ENCODE measurements at regions not wholly inside any gene's neighbourhood (a gene's known extent, or its start where the extent isn't known, plus 50 kb on each side); places are given as distances from the start of the nearest gene placed in this dataset.

DNA sequence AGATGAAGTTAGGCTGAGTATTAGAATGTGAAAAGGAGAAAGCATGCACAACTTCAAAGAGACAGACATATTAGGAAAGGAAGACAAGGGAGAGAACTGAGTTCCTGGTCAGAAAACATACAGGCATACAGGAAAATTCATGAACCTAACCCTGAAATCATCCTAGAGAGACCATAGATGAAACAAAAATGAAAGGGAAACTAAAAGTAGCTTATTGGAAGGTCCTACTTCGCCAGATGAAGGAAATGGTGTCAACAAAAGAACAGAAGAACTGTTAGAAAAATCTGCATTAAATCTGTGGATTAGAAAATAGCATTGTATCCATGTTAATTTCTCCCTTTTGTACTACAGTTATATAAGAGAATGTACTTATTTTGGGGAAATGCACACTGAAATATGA lies 169.0 kb upstream of the UFM1 start:
- ChIA-PET POLR2A (ENCODE audit: unreplicated experiment) (no interaction called here), CTCF (no interaction called here)
- Histone ChIP-seq H3K23ac (ENCODE audit: low read depth, low read length) (no peak overlapping the region), H2BK20ac (ENCODE audit: low read depth, low read length) (no peak overlapping the region), H4K5ac (ENCODE audit: low read depth, low read length) (no peak overlapping the region), H3K18ac (ENCODE audit: low read depth, low read length) (no peak overlapping the region), H4K20me1 (ENCODE audit: insufficient read depth, low read length) (no peaks in the 10 kb centered on the region), H3K14ac (replicated peaks; ENCODE audit: low read depth, low read length) (no peak overlapping the region), H2AK9ac (replicated peaks; ENCODE audit: low read depth, low read length, poor library complexity) (no peak overlapping the region), H3K27ac (ENCODE audit: insufficient read depth, low read length) (no peak overlapping the region), H4K91ac (ENCODE audit: insufficient read depth, low read depth, low read length) (no peak overlapping the region), H3K9me3 (ENCODE audit: control insufficient read depth, insufficient read depth, low read length) (no peaks in the 10 kb centered on the region), H2BK15ac (ENCODE audit: low read depth, low read length) (no peak overlapping the region), H3K9me1 (ENCODE audit: insufficient read depth, low read length) (no peaks in the 10 kb centered on the region), H2BK120ac (ENCODE audit: low read depth, low read length) (no peak overlapping the region), H2AFZ (replicated peaks; ENCODE audit: low read length, poor library complexity) (no peak overlapping the region), H4K8ac (ENCODE audit: low read depth in 2 of 2, low read length in 2 of 2) (no peak overlapping the region), H3K4me3 (ENCODE audit: insufficient read depth, low read depth, low read length) (peak overlapping the region; percentile 39; the same call in 1 of the 2 replicates), H3K56ac (ENCODE audit: extremely low read depth, insufficient read depth, low read length) (no peak overlapping the region), H3K27me3 (ENCODE audit: control insufficient read depth, insufficient read depth, low read length) (no peaks in the 10 kb centered on the region), H3K4me2 (ENCODE audit: low read depth, low read length) (peak overlapping the region; percentile 62; the same call in 1 of the 2 replicates), H2BK5ac (ENCODE audit: low read depth, low read length, poor library complexity, severe bottlenecking) (no peak overlapping the region), H3K4me1 (ENCODE audit: control insufficient read depth, insufficient read depth, low read length) (no peaks in the 10 kb centered on the region), H2AK5ac (ENCODE audit: low read depth, low read length) (no peak overlapping the region), H3K9ac (ENCODE audit: low read depth, low read length) (no peak overlapping the region), H3K36me3 (ENCODE audit: control insufficient read depth, insufficient read depth, low read length) (no peaks in the 10 kb centered on the region), H3K79me1 (ENCODE audit: low read depth in 1 of 2, low read length in 2 of 2) (no peaks in the 10 kb centered on the region), H3K4ac (ENCODE audit: low read depth, low read length) (no peak overlapping the region)
- BruUV-seq (replicated peaks): no TSS peak
- in situ Hi-C loops (cut with MboI; ENCODE audit: low sequenced_read_pairs): no loop called here
- intact Hi-C loops (cut with micrococcal nuclease): no loop called here
- WGBS, 2 experiments (ENCODE audit: extremely low coverage in 2 of 2, insufficient read length in 1 of 2): no CpG with 5 or more reads among the region's 1 CpG
- DNase-seq: no peak
- peak; percentile 24; the same call in 1 of the 2 replicates for ATAC-seq (ENCODE audit: low read depth)
- no peak for TF ChIP-seq RFX5 (IDR thresholded peaks at IDR 0.05; ENCODE audit: low read depth, low read length)
- TF ChIP-seq, protein P1, sequence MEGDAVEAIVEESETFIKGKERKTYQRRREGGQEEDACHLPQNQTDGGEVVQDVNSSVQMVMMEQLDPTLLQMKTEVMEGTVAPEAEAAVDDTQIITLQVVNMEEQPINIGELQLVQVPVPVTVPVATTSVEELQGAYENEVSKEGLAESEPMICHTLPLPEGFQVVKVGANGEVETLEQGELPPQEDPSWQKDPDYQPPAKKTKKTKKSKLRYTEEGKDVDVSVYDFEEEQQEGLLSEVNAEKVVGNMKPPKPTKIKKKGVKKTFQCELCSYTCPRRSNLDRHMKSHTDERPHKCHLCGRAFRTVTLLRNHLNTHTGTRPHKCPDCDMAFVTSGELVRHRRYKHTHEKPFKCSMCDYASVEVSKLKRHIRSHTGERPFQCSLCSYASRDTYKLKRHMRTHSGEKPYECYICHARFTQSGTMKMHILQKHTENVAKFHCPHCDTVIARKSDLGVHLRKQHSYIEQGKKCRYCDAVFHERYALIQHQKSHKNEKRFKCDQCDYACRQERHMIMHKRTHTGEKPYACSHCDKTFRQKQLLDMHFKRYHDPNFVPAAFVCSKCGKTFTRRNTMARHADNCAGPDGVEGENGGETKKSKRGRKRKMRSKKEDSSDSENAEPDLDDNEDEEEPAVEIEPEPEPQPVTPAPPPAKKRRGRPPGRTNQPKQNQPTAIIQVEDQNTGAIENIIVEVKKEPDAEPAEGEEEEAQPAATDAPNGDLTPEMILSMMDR (conservative IDR thresholded peaks at IDR 0.05; ENCODE audit: low read depth, low read length): no peak
- no peak for TF ChIP-seq FOS (IDR thresholded peaks at IDR 0.05; ENCODE audit: low read depth, low read length)
- no peak for TF ChIP-seq MXI1 (IDR thresholded peaks at IDR 0.05; ENCODE audit: borderline replicate concordance, low read depth, low read length)
- TF ChIP-seq CHD1 (IDR thresholded peaks at IDR 0.05; ENCODE audit: low read depth, low read length): no peak
- TF ChIP-seq NFE2L2 (IDR thresholded peaks at IDR 0.05; ENCODE audit: low read depth, low read length): no peak
- TF ChIP-seq BHLHE40 (IDR thresholded peaks at IDR 0.05; ENCODE audit: low read depth, low read length): no peak
- TF ChIP-seq, protein P2, sequence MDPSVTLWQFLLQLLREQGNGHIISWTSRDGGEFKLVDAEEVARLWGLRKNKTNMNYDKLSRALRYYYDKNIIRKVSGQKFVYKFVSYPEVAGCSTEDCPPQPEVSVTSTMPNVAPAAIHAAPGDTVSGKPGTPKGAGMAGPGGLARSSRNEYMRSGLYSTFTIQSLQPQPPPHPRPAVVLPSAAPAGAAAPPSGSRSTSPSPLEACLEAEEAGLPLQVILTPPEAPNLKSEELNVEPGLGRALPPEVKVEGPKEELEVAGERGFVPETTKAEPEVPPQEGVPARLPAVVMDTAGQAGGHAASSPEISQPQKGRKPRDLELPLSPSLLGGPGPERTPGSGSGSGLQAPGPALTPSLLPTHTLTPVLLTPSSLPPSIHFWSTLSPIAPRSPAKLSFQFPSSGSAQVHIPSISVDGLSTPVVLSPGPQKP (IDR thresholded peaks at IDR 0.05; ENCODE audit: borderline replicate concordance, low read depth, low read length): no peak
- no peak for TF ChIP-seq CEBPB (IDR thresholded peaks at IDR 0.05; ENCODE audit: low read depth, low read length)
- no peak for TF ChIP-seq RAD21 (IDR thresholded peaks at IDR 0.05; ENCODE audit: low read length)
- no peak for TF ChIP-seq MAZ (IDR thresholded peaks at IDR 0.05; ENCODE audit: borderline replicate concordance, low read depth, low read length)
- TF ChIP-seq MAFK (IDR thresholded peaks at IDR 0.05; ENCODE audit: low read depth, low read length): no peak
- TF ChIP-seq SMC3 (IDR thresholded peaks at IDR 0.05; ENCODE audit: low read depth, low read length): no peak
- no peak for TF ChIP-seq POLR2A (IDR thresholded peaks at IDR 0.05; ENCODE audit: low read depth, low read length)
- TF ChIP-seq RCOR1 (IDR thresholded peaks at IDR 0.05; ENCODE audit: insufficient replicate concordance, low read length): no peak
- dilution Hi-C loops (cut with HindIII; ENCODE audit: low sequenced_read_pairs, unreplicated experiment): no loop called here
